ENCODE measurements at regions not wholly inside any gene's neighbourhood (a gene's known extent, or its start where the extent isn't known, plus 50 kb on each side); places are given as distances from the start of the nearest gene placed in this dataset.

GRCh38 chr21:16911166-16911607, 601.7 kb upstream of the CXADR start:
- DNase-seq (ENCODE audit: low read depth in 2 of 2) = no peak

- no peak for DNase-seq (ENCODE audit: low read depth in 2 of 2)
These were observed 600.8 kb upstream of the CXADR start for GRCh38 chr21:16912075-16912474.

GRCh38 chr21:16913010-16913409, 599.8 kb upstream of the CXADR start:
- DNase-seq (ENCODE audit: low read depth in 2 of 2) = no peak

- DNase-seq (ENCODE audit: low read depth in 2 of 2) = no peak
These were observed 584.4 kb upstream of the CXADR start for GRCh38 chr21:16928439-16928838.

GRCh38 chr21:16932314-16932713, 580.5 kb upstream of the CXADR start:
- no peak for DNase-seq (ENCODE audit: low read depth in 2 of 2)

- DNase-seq (ENCODE audit: low read depth in 2 of 2) = no peak
These were observed 570.1 kb upstream of the CXADR start for GRCh38 chr21:16942703-16943102.

- DNase-seq (ENCODE audit: low read depth in 2 of 2) = no peak
These were observed 569.6 kb upstream of the CXADR start for GRCh38 chr21:16943231-16943630.

- no peak for DNase-seq (ENCODE audit: low read depth in 2 of 2)
These were observed 567.3 kb upstream of the CXADR start for GRCh38 chr21:16945580-16945979.

- DNase-seq (ENCODE audit: low read depth in 2 of 2) = no peak
These were observed 556.0 kb upstream of the CXADR start for GRCh38 chr21:16956824-16957223.

GRCh38 chr21:16965424-16965823, 547.4 kb upstream of the CXADR start:
- no peak for DNase-seq (ENCODE audit: low read depth in 2 of 2)

GRCh38 chr21:16968436-16968835, 544.4 kb upstream of the CXADR start:
- DNase-seq (ENCODE audit: low read depth in 2 of 2) = no peak

- DNase-seq (ENCODE audit: low read depth in 2 of 2) = no peak
These were observed 543.2 kb upstream of the CXADR start for GRCh38 chr21:16969636-16970035.

- DNase-seq (ENCODE audit: low read depth in 2 of 2) = no peak
These were observed 538.8 kb upstream of the CXADR start for GRCh38 chr21:16974060-16974459.

- no peak for DNase-seq (ENCODE audit: low read depth in 2 of 2)
These were observed 536.6 kb upstream of the CXADR start for GRCh38 chr21:16976193-16976592.

GRCh38 chr21:16978309-16978895, 534.4 kb upstream of the CXADR start:
- DNase-seq (ENCODE audit: low read depth in 2 of 2) = no peak

GRCh38 chr21:16979574-16979973, 533.3 kb upstream of the CXADR start:
- DNase-seq (ENCODE audit: low read depth in 2 of 2) = no peak

GRCh38 chr21:16983420-16983819, 529.4 kb upstream of the CXADR start:
- no peak for DNase-seq (ENCODE audit: low read depth in 2 of 2)

GRCh38 chr21:16992448-16992847, 520.4 kb upstream of the CXADR start:
- DNase-seq (ENCODE audit: low read depth in 2 of 2) = no peak

- DNase-seq (ENCODE audit: low read depth in 2 of 2) = no peak
These were observed 519.3 kb upstream of the CXADR start for GRCh38 chr21:16993416-16994038.

GRCh38 chr21:17002594-17003257, 510.1 kb upstream of the CXADR start:
- DNase-seq (ENCODE audit: low read depth in 2 of 2) = no peak

GRCh38 chr21:17003258-17003615, 509.6 kb upstream of the CXADR start:
- no peak for DNase-seq (ENCODE audit: low read depth in 2 of 2)

- DNase-seq (ENCODE audit: low read depth in 2 of 2) = no peak
These were observed 509.0 kb upstream of the CXADR start for GRCh38 chr21:17003763-17004373.

GRCh38 chr21:17032141-17032655, 480.6 kb upstream of the CXADR start:
- DNase-seq (ENCODE audit: low read depth in 2 of 2) = no peak

Measured in activated CD8-positive, alpha-beta memory T cell treated with anti-CD3 and anti-CD28 coated beads for 4 hours (primary cell).